ENCODE measurements at regions not wholly inside any gene's neighbourhood (a gene's known extent, or its start where the extent isn't known, plus 50 kb on each side); places are given as distances from the start of the nearest gene placed in this dataset.

DNA sequence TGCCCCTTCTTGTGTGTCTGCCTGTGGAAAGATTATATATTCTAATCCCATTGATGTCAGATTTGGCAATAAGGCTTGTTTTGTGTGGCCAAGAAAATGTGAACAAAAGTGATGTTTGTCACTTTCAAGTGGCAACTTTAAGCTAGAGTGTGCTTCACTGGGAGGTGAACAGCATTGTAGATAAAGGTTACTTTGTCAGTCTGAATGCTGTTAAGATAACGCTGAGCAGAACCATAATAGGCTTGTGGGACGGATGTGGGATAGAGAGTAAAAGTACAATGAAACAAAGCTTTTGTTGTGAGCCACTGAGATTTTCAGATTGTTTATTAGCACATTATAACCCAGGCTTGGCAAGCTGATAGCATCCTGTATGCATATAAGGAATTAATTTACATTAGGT lies 303.8 kb upstream of the MAN1A1 start:
- DNase-seq (ENCODE audit: low read depth): no peak

DNA sequence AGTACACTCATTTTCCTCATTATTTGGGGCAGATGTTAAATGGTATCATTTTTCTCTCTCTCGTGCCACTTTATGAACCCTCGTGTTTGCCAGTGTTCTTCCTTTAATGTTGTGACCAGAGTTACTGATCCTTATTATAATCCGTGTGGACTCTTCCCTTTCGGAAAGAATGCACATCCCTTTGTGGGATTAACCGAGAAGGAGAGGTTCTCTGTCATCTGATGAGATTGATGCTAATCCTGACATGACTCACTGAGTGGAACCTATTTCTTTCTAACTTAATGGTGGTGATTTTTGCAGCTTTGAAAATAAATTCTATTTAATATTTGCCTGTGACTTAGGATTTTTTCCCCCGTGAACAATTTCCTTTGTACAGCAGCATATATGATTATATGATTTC lies 300.0 kb upstream of the MAN1A1 start:
- no peak for DNase-seq (ENCODE audit: low read depth)

DNA sequence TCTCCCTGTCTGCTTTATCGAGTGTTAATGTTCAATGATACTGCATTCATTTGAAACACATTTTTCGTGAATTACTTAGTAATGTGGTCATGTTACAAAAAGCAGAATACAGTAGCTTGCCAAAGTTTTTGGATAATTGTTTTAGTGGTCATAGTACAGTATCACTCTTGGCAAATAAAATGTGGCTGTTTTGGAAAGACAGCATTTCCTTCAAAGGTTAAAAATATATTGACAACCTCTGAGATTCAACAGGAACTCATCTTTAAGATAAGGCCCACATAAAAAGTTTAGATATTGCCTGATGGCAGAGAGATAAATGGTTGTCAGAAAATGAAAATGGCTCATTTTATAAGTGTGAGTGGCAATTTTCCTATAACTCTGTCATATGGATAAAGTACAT lies 297.7 kb upstream of the MAN1A1 start:
- no peak for DNase-seq (ENCODE audit: low read depth)

DNA sequence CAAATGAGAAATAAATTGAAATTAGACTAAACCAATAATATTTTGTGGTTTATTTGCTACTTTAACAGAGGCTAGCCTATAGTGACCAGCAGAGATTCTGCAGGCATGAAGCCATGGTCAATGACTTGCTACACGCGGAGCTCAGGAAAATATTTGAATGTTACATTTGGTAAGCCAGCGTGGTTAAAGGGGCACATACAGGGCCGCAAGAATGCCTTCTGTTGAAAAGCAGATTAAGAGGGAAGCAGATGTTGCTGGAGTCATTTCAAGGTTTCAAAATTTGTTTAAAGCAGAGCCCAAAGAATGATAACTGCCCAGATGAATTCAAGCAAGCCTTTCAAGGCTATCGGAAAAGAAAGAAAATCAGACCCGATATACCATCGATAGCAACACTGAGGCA lies 294.3 kb upstream of the MAN1A1 start:
- DNase-seq (ENCODE audit: low read depth): no peak

DNA sequence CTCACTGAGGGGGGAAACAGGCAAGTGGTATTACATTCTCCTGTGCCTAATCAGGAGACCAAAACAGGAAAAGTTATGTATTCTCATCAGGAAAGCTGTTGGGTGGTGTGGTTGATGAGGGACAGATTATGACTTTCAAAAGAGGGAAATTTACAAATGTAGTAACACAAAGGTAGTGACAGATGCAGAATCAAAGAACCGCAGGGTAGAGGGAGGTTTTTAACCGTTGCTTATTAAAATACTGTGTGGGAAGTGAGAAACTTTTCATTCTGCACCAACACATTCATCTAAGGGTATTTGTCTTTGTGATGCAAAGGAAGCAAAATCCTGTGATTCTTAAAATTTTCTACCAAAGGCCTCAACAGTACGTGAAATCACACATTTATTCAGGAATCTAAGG lies 288.2 kb upstream of the MAN1A1 start:
- no peak for DNase-seq (ENCODE audit: low read depth)

DNA sequence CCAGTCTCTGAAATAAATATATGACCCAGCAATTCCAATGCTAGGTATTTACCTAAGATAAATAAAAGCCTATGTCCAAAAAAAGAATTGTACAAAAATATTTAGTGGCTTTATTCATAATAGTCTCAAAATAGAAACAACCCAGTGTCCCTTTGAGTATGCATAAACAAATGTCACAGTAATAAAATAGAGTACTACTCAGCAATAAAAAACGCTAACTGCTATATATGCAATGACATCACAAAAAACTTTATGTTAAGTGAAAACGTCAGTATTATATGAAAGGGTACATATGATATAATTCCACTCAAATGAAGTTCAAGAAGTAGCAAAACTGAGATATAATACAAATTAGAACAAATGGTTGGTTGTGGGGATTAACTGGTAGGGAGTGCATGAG lies 286.5 kb upstream of the MAN1A1 start:
- no peak for DNase-seq (ENCODE audit: low read depth)

DNA sequence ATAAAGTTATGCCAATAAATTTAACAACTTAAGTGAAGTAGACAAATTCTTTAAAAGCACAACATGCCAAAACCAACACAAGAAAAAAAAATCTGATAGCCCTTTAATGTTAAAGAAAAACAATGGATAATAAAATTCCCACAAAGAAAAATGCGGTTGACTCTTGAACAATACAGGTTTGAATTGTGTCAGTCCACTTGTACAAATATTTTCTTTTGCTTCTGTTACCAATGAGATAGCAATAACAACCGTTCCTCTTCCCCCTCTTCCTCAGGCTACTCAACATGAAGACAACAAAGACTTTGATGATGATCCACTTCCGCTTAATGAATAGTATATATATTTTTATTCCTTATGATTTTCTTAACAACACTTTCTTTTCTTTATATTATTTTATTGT lies 283.9 kb upstream of the MAN1A1 start:
- no peak for DNase-seq (ENCODE audit: low read depth)

DNA sequence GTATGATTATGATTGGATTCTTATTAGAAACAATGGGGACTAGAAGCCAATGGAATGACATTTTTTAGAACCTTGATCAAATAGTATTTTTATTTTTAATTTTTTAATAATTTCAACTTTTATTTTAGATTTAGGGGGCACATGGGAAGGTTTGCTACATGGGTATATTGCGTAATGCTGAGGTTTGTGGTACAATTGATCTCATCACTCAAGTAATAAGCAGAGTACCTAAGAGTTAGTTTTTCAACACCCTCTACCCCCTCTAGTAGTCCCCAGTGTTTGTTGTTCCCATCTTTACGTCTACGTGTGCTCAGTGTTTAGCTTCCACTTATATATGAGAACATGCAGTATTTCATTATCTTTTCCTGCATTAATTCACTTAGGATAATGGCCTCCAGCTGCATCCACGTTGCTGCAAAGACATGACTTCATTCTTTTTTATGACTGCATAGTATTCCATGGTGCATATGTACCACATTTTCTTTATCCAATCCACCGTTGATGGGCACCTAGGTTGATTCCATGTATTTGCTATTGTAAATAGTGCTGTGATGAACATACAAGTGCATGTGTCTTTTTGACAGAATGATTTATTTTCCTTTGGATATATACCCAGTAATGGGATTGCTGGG lies 281.1 kb upstream of the MAN1A1 start:
- DNase-seq (ENCODE audit: low read depth): no peak

DNA sequence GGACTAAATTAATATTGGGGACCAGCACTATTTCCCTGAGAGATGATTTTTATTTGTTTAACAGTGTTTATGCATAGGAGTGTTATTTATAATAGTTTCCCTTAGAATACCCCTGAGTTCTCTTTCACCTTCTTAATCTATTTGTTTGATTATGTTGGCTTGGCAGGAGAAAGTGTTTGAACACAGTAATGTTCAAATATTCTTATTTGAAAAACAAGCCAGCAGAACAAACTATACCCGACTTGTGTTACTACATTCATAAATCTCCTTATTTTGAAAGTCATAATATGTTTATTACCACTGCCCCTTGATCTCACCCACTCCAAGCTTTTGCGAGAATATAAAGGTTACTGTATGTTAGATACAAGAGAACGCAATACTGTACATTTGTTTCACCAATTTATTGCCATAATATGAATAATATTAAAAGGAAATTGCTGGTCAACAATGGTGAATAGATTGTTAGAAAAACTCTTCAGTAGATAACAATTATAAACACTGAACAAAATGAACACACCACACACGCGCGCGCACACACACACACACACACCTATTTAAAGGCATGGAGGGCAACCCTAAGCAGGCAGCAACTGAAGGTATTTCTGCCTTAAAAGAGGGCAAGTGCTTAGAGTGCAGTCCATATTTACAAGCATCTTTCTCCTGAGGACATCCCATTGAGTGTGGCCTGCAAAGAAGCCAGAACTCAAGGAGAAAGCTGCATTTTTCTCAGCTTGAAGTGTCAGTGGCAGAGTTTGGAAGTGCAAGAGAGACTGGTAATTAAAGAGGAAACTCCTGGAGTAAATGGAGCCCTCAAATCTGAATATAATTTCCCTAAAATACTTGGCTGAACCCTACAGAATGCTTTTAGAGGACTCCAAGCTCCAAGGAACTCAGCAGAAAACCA lies 279.4 kb upstream of the MAN1A1 start:
- no peak for DNase-seq (ENCODE audit: low read depth)

DNA sequence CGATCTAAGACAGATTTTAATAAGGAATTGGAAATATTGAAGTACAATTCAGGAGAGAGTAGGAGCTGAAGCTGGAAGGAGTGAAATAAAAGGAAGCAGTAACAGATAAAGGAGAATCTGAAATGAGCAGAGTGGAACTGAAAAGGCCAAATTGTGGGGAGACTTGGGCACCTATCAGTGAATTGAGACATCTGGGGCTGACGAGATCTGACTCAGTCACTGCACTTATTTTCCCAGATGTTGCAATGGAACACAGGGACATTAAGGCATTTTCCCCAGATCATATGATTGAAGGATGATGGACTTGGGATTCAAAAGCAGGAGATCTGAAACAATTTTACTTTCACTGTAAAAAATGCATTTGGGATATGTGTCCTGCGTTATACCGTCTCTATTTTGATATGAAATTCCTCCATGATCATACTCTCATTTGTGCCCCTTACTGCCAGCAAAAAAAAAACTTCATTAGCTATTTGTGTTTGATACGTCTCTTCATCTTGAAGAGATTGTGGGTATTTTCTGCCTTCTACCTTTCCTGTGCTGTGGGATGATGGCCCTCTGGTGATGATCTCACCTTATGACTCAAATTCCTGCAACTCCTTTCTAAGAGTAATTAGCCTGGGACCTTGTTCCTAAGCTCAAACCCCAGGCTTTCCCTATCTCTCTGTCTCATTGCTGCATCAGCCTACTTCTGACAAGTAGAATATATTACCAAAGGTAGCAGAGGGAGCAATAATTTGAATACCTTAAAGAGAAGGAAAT lies 278.5 kb upstream of the MAN1A1 start:
- DNase-seq (ENCODE audit: low read depth): no peak

DNA sequence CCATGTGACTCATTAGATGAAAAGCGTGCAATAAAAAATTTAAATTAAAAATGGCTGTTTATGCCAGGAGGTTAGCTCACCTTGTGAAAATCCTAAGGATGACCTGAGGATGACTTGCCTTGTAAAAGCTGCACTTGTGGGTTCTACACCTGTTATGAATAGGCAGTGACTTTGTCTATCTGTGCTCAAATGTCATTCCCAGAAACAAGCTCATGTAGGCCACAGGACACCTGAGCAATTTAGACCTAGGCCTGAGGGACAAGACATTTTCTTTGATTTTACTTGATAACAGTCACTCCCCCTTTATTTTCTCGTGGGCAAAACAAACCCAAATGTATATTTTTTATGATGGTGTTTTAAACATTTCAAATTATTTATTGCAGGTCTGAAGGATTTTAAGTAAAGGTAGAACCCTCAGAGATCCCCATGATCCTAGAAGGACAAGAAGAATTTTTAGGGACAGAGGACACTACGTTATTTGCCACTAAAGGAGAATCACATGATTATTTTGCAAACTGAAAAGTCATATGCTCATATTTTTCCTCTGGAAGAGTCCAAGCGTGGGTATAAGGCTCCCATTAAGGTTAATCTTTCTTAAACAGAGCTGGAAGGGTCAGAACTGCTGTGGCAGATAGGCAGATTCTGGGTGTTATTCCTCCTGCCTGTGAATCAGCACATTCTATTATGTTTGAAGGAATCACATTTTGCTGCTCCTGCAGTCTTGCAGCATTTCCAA lies 277.5 kb upstream of the MAN1A1 start:
- DNase-seq (ENCODE audit: low read depth): no peak

DNA sequence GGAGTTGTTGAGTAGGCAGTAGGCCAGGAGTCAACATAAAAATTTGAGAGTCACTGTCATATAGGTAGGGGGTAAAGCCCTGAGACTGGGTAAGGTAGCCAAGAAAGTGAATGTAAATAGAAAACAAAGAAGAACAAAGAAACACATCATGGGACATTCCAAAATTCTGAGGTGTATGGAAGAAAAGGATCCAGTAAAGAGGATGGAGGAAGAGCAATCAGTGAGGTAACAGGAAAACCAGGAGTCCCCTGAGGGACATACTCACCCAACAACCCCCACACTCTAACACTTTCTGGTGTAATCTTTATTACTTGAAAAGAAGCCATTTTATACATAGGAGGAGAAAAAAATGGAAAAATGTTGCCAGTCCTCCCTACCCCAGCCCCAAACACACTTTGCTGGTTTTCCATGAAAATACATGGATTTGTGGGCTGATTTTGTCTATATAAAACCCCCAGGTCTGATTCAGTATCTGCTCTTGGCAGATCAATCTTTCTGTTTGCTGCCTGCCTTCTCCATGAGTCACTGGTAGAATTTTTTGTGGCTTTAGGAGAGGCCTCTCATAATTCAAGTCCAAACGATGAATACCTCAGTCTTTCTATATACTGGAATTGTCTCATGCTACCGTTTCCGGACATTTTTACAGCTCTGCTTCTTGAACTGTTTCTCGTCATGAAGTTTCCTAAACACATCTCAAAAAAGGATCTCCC lies 271.4 kb upstream of the MAN1A1 start:
- DNase-seq (ENCODE audit: low read depth): no peak

DNA sequence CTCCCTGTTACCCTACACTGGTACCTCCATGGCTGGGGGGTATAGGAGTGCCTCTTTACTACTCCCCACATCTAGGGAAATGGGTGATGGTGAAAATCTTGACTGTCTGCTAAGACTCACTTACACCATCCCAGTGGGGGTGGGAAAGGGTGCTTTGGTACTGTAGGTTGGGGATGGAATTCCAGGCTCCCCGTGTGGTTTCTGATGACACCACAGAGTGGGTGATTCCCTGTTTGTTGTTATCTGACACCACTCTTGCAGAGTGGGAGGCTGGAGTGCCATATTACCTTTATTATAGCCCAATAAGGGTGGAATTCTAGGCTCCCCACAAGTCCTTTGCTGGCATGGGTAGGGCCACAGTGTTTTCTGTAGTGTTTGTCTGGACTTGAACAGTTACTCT lies 264.6 kb upstream of the MAN1A1 start:
- no peak for DNase-seq (ENCODE audit: low read depth)

DNA sequence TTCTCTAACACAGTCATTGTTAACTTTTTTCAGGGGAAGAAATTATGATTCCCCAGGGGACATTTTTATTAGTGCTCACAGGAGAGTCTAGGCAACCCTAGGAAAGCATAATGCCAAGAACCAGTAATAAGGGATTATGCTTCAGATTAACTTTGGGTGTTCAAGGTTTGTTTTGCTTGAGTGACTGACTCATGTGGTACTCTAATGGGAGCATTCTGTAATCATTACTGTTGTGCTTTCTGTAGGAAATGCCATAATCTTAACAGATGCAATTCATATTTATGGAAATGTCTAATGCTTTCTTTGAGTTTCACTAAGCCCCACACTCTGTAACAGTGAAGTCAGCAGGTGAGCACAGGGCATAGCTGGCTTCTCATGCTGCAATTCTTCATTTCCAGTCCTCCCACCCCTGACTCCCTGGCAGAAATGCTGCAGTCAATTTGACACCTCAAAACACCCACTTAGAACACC lies 263.4 kb upstream of the MAN1A1 start:
- DNase-seq (ENCODE audit: low read depth): no peak

DNA sequence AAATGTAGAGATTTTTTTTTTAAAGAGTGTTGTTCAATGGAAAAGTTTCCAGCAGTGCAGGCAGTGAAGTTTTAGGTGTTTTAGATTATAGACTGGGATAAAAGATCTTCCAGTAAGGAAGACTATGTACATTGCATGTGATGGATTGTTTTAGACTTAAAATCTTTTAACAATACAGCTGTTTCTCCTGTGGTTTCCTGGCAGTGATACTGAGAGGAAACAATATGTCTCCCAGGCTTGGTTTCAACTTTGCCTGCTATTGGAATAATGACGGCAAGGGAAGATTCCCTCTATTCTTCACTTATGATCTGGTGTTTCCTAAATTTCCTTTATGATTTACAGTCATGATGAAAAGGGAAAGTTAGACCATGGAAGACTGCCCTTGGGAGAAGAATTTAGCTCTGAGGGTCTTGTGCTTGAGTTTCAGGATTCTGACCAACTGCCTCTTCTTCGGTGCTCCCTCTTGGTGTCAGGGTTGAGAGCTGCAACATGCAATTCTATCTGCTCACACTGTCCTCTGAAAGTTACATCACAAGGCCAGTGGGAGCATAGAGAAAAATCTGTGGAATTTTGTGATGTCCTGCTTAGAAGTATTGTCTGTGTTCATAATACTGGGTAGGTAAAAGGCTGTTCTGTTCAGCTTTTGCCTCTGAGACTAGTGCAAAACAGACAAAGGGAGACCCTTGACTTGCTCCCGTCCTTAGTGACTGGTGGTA lies 262.8 kb upstream of the MAN1A1 start:
- no peak for DNase-seq (ENCODE audit: low read depth)

DNA sequence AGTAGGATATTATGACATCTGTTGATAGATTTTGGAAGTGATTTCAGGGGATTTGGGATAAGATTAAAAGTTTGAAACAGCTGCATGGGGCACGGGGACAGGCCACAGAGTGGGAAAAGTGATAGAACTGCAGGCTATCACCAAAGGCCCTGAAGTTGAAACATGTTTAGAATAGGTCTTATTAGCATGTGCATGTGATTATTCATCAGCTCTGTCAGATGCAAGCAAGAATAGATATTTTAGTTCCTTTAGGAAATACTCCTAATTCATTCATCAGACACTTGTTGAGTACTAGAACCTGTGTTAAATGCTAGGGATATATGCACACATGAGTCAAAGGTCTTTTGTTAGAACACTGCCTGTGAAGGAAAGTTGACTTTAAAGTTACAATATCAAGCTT lies 261.2 kb upstream of the MAN1A1 start:
- no peak for DNase-seq (ENCODE audit: low read depth)

DNA sequence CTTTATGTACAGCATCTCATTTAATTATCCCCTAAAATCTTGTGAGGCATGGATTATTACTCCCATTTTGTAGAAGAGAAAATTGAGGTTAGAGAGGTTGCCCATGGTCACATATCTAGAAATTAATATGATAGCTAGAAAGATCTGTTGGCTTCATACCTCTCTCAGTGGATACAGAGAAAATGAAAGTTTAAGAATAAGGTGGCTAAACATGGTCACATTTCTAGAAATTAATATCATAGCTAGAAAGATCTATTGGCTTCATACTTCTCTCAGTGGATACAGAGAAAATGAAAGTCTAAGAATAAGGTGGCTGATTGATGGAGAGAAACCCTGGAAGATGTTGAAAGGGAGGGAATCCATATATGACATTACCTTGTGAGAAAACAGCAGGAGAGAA lies 260.7 kb upstream of the MAN1A1 start:
- no peak for DNase-seq (ENCODE audit: low read depth)

DNA sequence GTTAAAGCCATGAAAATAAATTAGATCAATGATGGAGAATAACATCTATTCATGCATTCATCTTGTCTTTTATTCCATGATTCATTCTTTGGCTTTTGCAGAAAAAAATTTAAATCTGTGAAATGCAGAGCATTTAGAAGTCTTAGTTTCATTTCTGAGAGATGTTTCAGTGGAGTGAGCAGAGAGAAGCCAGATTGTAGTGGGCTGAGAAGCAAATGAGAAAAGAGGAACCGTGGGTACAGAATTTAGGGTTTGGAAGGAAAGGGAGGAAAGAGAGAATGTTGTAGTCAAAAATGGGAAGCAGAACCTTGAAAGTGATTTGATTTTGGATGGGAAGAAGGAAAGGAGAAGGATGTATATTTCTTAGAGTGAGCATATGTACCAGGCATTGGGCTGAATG lies 260.3 kb upstream of the MAN1A1 start:
- no peak for DNase-seq (ENCODE audit: low read depth)

DNA sequence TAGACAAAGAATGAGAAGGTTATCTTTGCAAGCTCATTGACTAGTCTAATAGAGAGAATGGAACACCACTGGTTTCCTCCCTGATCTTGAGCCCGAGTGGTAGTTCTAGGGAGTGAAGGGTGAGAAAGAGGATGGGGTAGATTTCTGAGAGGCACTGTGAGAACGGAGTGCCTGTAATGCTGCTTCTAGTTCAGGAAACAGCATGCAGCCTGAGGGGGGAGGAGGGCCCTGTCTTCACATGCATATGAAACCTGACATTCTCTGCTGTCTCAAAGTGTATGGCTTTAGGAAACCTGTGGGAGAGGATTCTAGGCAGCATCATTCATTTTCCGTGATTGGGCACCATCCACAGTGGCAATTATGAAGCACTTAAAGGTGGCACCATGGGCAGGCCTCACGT lies 259.4 kb upstream of the MAN1A1 start:
- DNase-seq (ENCODE audit: low read depth): no peak

DNA sequence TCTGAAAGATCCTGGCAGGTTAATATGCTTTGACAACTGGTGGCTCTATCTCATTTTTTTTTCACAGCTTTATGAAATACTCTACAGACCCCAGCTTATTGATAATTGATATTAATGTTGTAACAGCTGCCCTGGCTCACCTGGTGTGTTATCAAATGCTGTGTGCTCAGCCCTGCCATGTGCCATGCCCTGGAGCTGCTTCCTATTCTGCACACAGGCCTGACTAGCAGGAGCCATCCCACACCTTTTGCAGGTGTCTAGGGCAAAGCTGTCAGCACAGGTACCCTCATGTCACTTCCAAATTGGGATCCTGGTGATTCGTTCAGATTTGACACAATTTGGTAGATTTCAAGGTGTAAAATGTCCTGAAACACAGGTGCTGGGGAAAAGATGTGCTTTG lies 254.6 kb upstream of the MAN1A1 start:
- DNase-seq (ENCODE audit: low read depth): no peak

DNA sequence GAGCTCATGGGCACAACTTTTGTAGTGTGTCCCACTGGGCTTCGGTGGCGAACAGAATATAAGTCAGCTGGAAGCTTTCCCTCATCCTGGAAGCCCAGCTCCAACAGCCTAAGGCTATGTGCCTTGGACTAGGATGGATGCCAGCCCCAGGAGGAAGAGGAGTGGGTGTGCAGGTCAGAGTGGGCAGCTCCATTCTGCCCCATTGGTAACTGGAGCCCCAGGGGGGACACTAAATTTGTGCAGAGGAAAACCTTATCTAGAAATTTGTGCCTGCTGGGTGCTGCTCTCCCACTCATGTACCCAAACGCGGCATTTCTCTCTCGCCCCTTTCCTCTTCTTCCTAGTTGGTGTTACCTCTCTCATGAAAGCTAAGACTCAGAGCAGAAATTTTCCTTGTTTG lies 253.9 kb upstream of the MAN1A1 start:
- no peak for DNase-seq (ENCODE audit: low read depth)

Data from stimulated activated CD8-positive, alpha-beta memory T cell treated with anti-CD3 and anti-CD28 coated beads, Interleukin-7, amount 100 ng/mL, for 24 hours (primary cell).